DOHH2 (cell line): ENCODE measurements at regions not wholly inside any gene's neighbourhood (a gene's known extent, or its start where the extent isn't known, plus 50 kb on each side); places are given as distances from the start of the nearest gene placed in this dataset.

Experiments
- CTCF ChIP-seq: fragments of 200-600 bp; sonication (generic); IDR thresholded peaks from one replicate; pipeline ENCODE4 v1.5.1; 2014; ENCODE audit warnings: antibody characterized with exemption, mild to moderate bottlenecking, low read depth, low read length; ENCODE audit not compliant: poor library complexity, severe bottlenecking
- EZH2phosphoT487 ChIP-seq: fragments of 200-600 bp; sonication (generic); IDR thresholded peaks from 2 replicates; pipeline ENCODE4 v1.6.1; 2017; ENCODE audit warnings: borderline replicate concordance, mild to moderate bottlenecking, antibody characterized with exemption, low read length, moderate library complexity, mixed read lengths

- TF ChIP-seq CTCF, result no peak
- TF ChIP-seq EZH2phosphoT487, result no peak
These were observed 759.8 kb upstream of the CITED2 start for GRCh38 chr6:140134224-140134623.
